C1 segment of cervical spinal cord (tissue), 14 donors: ENCODE measurements at regions not wholly inside any gene's neighbourhood (a gene's known extent, or its start where the extent isn't known, plus 50 kb on each side); places are given as distances from the start of the nearest gene placed in this dataset.
A peak's percentile ranks its signal among the peaks of the same experiment; 100 is the strongest.

Source experiments
- DNase-seq, 14 donors: peaks; one replicate each; lab custom pipeline; 2025; lab: John Stamatoyannopoulos, UW

GRCh38 chr1:8203056-8203455 is 114.9 kb upstream of the SLC45A1 start:
- no peak for DNase-seq

GRCh38 chr1:8202182-8202905 is 115.6 kb upstream of the SLC45A1 start:
- DNase-seq: peak in 1 of 14 donors; percentile 88

GRCh38 chr1:8201331-8201861 is 116.5 kb upstream of the SLC45A1 start:
- no peak for DNase-seq

GRCh38 chr1:8200317-8201115 is 117.4 kb upstream of the SLC45A1 start:
- DNase-seq: no peak

- DNase-seq: no peak
Measured at GRCh38 chr1:8198522-8198921, 119.4 kb upstream of the SLC45A1 start.

GRCh38 chr1:8197493-8198282 is 120.2 kb upstream of the SLC45A1 start:
- peak in 1 of 14 donors; percentile 48 for DNase-seq

GRCh38 chr1:8194481-8195227 is 123.3 kb upstream of the SLC45A1 start:
- DNase-seq: no peak

GRCh38 chr1:8193840-8194406 is 124.0 kb upstream of the SLC45A1 start:
- no peak for DNase-seq

- no peak for DNase-seq
Measured at GRCh38 chr1:8191474-8191873, 126.4 kb upstream of the SLC45A1 start.

GRCh38 chr1:8189931-8190483 is 127.9 kb upstream of the SLC45A1 start:
- no peak for DNase-seq

- DNase-seq: no peak
Measured at GRCh38 chr1:8185400-8185799, 132.5 kb upstream of the SLC45A1 start.

GRCh38 chr1:8184301-8184700 is 133.6 kb upstream of the SLC45A1 start:
- no peak for DNase-seq

- DNase-seq: no peak
Measured at GRCh38 chr1:8182034-8182761, 135.7 kb upstream of the SLC45A1 start.

GRCh38 chr1:8179132-8179793 is 138.7 kb upstream of the SLC45A1 start:
- no peak for DNase-seq

GRCh38 chr1:8176279-8176678 is 141.6 kb upstream of the SLC45A1 start:
- DNase-seq: no peak

- no peak for DNase-seq
Measured at GRCh38 chr1:8174807-8175206, 143.1 kb upstream of the SLC45A1 start.

GRCh38 chr1:8171751-8172464 is 145.8 kb upstream of the ERRFI1 start:
- no peak for DNase-seq

- DNase-seq: peak in 3 of 14 donors; percentile 8 to 93 (median 44)
Measured at GRCh38 chr1:8170059-8170835, 144.1 kb upstream of the ERRFI1 start.
